Uterus (tissue), 2 donors: ENCODE measurements at regions not wholly inside any gene's neighbourhood (a gene's known extent, or its start where the extent isn't known, plus 50 kb on each side); places are given as distances from the start of the nearest gene placed in this dataset.

Experiments used
- POLR2A ChIP-seq, 2 donors: fragments of 450-650 bp; IDR thresholded peaks; one replicate each; pipeline ENCODE4 v1.6.1; 2016; ENCODE audit warnings: antibody characterized with exemption in 2 of 2, mild to moderate bottlenecking in 1 of 2, moderate library complexity in 1 of 2
- TF ChIP-seq, protein P1 (sequence below), 4 experiments: fragments of 200-600 bp in 2 of 4; fragments of 450-650 bp in 2 of 4; sonication (generic) in 2 of 4; IDR thresholded peaks; one replicate each; pipeline ENCODE4 v1.5.1; 2016 to 2019; ENCODE audit warnings: antibody characterized with exemption in 4 of 4, mild to moderate bottlenecking in 2 of 4, moderate library complexity in 1 of 4

DNA sequence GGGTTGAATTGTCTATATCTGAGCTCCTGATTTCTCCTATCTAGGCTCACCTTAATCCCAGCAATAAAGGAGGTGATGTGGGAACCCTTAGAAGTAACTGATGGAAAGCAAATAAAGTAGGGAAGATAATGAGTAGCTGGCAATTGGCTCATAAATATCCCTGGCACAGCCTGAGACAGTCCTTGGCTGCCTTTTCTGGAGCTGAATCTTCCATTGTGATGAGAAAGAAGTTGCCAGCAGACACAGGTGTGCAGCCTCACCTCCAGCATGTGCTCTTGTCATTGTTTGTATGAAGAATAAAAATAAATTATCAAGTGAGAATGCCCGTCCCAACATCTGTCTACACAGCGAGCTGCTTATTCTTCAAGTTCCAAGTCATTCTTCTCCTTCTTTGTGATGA is 53.2 kb upstream of the RASGRP1 start:
- TF ChIP-seq, protein P1, sequence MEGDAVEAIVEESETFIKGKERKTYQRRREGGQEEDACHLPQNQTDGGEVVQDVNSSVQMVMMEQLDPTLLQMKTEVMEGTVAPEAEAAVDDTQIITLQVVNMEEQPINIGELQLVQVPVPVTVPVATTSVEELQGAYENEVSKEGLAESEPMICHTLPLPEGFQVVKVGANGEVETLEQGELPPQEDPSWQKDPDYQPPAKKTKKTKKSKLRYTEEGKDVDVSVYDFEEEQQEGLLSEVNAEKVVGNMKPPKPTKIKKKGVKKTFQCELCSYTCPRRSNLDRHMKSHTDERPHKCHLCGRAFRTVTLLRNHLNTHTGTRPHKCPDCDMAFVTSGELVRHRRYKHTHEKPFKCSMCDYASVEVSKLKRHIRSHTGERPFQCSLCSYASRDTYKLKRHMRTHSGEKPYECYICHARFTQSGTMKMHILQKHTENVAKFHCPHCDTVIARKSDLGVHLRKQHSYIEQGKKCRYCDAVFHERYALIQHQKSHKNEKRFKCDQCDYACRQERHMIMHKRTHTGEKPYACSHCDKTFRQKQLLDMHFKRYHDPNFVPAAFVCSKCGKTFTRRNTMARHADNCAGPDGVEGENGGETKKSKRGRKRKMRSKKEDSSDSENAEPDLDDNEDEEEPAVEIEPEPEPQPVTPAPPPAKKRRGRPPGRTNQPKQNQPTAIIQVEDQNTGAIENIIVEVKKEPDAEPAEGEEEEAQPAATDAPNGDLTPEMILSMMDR (IDR thresholded peaks at IDR 0.05): no peak
- TF ChIP-seq POLR2A (IDR thresholded peaks at IDR 0.05): no peak
